PC-9 (cell line): ENCODE measurements at regions not wholly inside any gene's neighbourhood (a gene's known extent, or its start where the extent isn't known, plus 50 kb on each side); places are given as distances from the start of the nearest gene placed in this dataset.

Experiments
- BruUV-seq: library from RNA; stranded (reverse); fragments of 400-500 nt; replicated peaks from 2 replicates; lab custom pipeline; 2021; lab: Mats Ljungman, UMichigan
- CTCF ChIA-PET: fragments of 300-600 bp; sonication (Branson Sonifier 250); formaldehyde crosslinking; loops from one replicate; lab custom pipeline; 2022; ENCODE audit warnings: antibody characterized with exemption; lab: Charles Lee
- POLR2A ChIA-PET: fragments of 300-600 bp; sonication (Branson Sonifier 250); formaldehyde crosslinking; loops from one replicate; lab custom pipeline; 2022; ENCODE audit warnings: antibody characterized with exemption; ENCODE audit not compliant: unreplicated experiment; lab: Charles Lee
- DNase-seq, 2 experiments: peaks; one replicate each; pipeline versions ENCODE4 v3.0.0 to v3.0.0-alpha.2; 2015 to 2022; ENCODE audit warnings: mixed read lengths in 1 of 2
- H2AFZ ChIP-seq: fragments of 200-600 bp; sonication (generic); 2 replicates; pipeline ENCODE4 v1.8.1; 2017; ENCODE audit warnings: antibody characterized with exemption
- H3F3A ChIP-seq: fragments of 200-600 bp; sonication (generic); 2 replicates; pipeline ENCODE4 v1.8.1; 2017; ENCODE audit warnings: antibody characterized with exemption, mild to moderate bottlenecking, low read depth; ENCODE audit not compliant: insufficient read depth
- H3K27ac ChIP-seq: fragments of 200-600 bp; sonication (generic); 2 replicates; pipeline ENCODE4 v1.6.1; 2016; ENCODE audit warnings: mixed run types
- H3K27me3 ChIP-seq: fragments of 200-600 bp; sonication (generic); 2 replicates; pipeline ENCODE4 v1.6.1; 2016; ENCODE audit warnings: low read depth, mixed run types; ENCODE audit not compliant: insufficient read depth
- H3K36me3 ChIP-seq: fragments of 200-600 bp; sonication (generic); 2 replicates; pipeline ENCODE4 v1.6.1; 2016; ENCODE audit warnings: low read depth, mixed run types
- H3K4me1 ChIP-seq: fragments of 200-600 bp; sonication (generic); replicated peaks from 2 replicates; pipeline ENCODE4 v1.6.1; 2016; ENCODE audit warnings: mixed run types; ENCODE audit not compliant: insufficient read depth
- H3K4me2 ChIP-seq: fragments of 200-600 bp; sonication (generic); 2 replicates; pipeline ENCODE4 v1.6.1; 2017; ENCODE audit warnings: mixed run types
- H3K4me3 ChIP-seq: fragments of 200-600 bp; sonication (generic); 2 replicates; pipeline ENCODE4 v1.6.1; 2016; ENCODE audit warnings: mixed run types
- H3K79me2 ChIP-seq: fragments of 200-600 bp; sonication (generic); 2 replicates; pipeline ENCODE4 v1.6.1; 2017; ENCODE audit warnings: low read depth, mixed run types
- H3K9me2 ChIP-seq: fragments of 200-600 bp; sonication (generic); 2 replicates; pipeline ENCODE4 v1.8.1; 2017; ENCODE audit warnings: mild to moderate bottlenecking; ENCODE audit not compliant: insufficient read depth
- H3K9me3 ChIP-seq: fragments of 200-600 bp; sonication (generic); 2 replicates; pipeline ENCODE4 v1.8.1; 2016; ENCODE audit warnings: low read depth; ENCODE audit not compliant: insufficient read depth
- H4K20me1 ChIP-seq: fragments of 200-600 bp; sonication (generic); 2 replicates; pipeline ENCODE4 v1.8.1; 2017; ENCODE audit not compliant: insufficient read depth
- EZH2 ChIP-seq: fragments of 200-600 bp; sonication (generic); IDR thresholded peaks from 2 replicates; pipeline ENCODE4 v1.8.0; 2017; ENCODE audit warnings: antibody characterized with exemption, low read depth
- intact Hi-C: fragments of 100-400 bp; cut with micrococcal nuclease; formaldehyde crosslinking; loops from one replicate; pipeline ENCODE4 v1.10.0; 2022; ENCODE audit not compliant: unreplicated experiment
- TF ChIP-seq, protein P1 (sequence below): fragments of 200-600 bp; sonication (generic); conservative IDR thresholded peaks from 2 replicates; pipeline ENCODE4 v1.6.1; 2017; ENCODE audit warnings: mixed run types, antibody characterized with exemption, mild to moderate bottlenecking, moderate library complexity

DNA sequence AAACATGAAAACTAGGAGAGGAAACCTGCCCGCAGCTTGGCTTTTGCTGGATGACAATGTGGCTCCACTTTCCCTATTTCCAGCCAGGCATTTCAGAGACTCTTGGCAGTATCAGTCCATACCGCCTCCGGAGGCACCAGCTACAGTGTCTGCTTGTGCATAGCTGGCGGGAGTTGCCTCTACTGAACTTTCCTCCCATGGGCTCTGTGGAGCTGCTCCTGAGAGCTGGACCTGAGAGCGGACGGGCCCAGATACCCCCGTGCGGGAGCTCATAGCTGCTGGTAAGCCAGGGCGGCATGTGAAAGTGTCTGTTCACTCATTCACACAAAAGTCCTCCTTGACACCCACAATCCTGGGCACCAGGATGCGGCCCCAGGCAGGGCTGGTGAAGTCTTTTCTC is 130.3 kb upstream of the PMEPA1 start:
- Histone ChIP-seq H3K4me1 (no peaks in the 10 kb centered on the region), H3F3A (no peaks in the 10 kb centered on the region), H3K27ac (no peak overlapping the region), H2AFZ (no peak overlapping the region), H4K20me1 (no peaks in the 10 kb centered on the region), H3K4me2 (no peak overlapping the region), H3K9me3 (no peaks in the 10 kb centered on the region), H3K36me3 (no peaks in the 10 kb centered on the region), H3K79me2 (no peaks in the 10 kb centered on the region), H3K4me3 (no peak overlapping the region), H3K27me3 (no peaks in the 10 kb centered on the region), H3K9me2 (no peaks in the 10 kb centered on the region)
- ChIA-PET POLR2A (interaction anchor here (0.7 kb wide), 2 partner anchors 48 to 179 kb away, joined by 3 read pairs; no protein-coding TSS in a partner anchor), CTCF (no interaction called here)
- no TSS peak for BruUV-seq
- TF ChIP-seq, protein P1, sequence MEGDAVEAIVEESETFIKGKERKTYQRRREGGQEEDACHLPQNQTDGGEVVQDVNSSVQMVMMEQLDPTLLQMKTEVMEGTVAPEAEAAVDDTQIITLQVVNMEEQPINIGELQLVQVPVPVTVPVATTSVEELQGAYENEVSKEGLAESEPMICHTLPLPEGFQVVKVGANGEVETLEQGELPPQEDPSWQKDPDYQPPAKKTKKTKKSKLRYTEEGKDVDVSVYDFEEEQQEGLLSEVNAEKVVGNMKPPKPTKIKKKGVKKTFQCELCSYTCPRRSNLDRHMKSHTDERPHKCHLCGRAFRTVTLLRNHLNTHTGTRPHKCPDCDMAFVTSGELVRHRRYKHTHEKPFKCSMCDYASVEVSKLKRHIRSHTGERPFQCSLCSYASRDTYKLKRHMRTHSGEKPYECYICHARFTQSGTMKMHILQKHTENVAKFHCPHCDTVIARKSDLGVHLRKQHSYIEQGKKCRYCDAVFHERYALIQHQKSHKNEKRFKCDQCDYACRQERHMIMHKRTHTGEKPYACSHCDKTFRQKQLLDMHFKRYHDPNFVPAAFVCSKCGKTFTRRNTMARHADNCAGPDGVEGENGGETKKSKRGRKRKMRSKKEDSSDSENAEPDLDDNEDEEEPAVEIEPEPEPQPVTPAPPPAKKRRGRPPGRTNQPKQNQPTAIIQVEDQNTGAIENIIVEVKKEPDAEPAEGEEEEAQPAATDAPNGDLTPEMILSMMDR, result no peak
- TF ChIP-seq EZH2, result no peak
- DNase-seq, result no peak
- intact Hi-C loops, result no loop called here

DNA sequence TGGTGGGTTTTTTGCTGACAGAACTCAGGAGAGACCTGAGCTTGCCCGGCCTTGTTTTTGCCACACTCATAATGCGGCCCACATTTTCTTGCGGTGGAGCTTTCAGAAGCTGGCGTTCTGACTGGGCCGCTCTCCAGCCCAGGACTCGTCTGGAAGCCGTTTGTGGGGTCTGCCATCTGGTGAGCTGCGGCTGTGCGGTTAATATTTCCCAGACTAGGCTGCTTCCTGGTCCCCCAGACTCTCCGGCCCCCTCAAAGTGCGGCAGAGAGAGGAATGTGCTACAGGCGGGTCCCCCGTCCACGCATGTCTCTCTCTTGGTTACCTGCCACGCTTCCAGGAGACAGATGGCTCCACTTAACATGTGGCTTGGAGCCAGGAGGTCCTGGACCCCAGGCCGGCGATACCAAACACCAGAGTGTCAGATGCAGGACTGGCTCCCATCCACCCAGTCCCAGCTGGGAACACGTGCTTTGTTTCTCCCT is 128.9 kb upstream of the PMEPA1 start:
- H3K4me1 ChIP-seq, result no peaks in the 10 kb centered on the region
- no peak for DNase-seq
- H3K36me3 ChIP-seq, result no peaks in the 10 kb centered on the region
- no peak overlapping the region for H2AFZ ChIP-seq
- H3K27me3 ChIP-seq, result no peaks in the 10 kb centered on the region
- intact Hi-C loops, result no loop called here
- ChIA-PET CTCF (no interaction called here), POLR2A (no interaction called here)
- H3K4me3 ChIP-seq, result no peak overlapping the region
- H3F3A ChIP-seq, result no peaks in the 10 kb centered on the region
- no peaks in the 10 kb centered on the region for H4K20me1 ChIP-seq
- H3K79me2 ChIP-seq, result no peaks in the 10 kb centered on the region
- no TSS peak for BruUV-seq
- TF ChIP-seq EZH2, result no peak
- H3K27ac ChIP-seq, result no peak overlapping the region
- H3K9me3 ChIP-seq, result no peaks in the 10 kb centered on the region
- no peaks in the 10 kb centered on the region for H3K9me2 ChIP-seq
- H3K4me2 ChIP-seq, result no peak overlapping the region

DNA sequence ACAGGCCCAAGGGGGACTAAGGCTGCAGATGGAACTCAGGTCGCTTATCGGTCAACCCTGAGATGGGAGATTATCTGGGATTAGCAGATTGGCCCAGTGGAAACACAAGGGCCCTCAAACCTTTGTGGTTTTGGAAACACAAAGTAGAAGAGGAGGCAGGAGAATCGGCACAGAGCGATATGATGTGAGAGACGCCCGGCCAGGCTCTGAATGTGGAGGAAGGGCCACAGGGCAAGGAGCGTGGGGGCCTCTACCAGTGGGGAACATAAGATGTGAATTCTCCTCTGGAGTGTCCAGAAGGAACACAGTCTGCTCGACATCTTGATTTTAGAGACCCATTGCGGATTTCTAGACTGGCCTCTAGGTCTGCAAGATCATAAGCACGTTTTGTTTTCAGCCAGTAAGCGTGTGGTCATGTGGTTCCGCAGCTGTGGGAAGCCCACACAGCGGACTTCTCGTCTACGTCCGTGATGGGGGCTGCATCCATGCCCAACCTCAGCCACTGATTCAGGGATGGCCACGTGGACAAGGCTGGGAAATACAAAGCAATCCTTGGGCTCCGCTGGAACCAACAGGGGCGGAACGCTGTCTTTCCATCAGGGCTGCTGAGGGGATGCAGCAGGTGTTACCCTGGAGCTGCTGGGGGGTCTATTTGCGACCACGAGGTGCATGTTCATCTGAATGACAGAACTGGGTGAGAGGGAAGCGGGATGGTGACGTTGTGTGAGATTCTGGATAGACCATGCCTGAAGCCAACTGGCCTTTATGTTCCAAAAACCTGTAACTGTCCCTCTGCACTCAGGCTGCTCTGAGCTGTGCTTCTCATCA is 127.6 kb upstream of the PMEPA1 start:
- Histone ChIP-seq H3K4me2 (no peak overlapping the region), H3F3A (no peaks in the 10 kb centered on the region), H3K36me3 (no peaks in the 10 kb centered on the region), H3K4me1 (no peaks in the 10 kb centered on the region), H3K27ac (no peak overlapping the region), H3K79me2 (no peaks in the 10 kb centered on the region), H3K27me3 (no peaks in the 10 kb centered on the region), H4K20me1 (no peaks in the 10 kb centered on the region), H3K9me3 (no peaks in the 10 kb centered on the region), H3K9me2 (no peaks in the 10 kb centered on the region), H2AFZ (no peak overlapping the region), H3K4me3 (no peak overlapping the region)
- intact Hi-C loops, result no loop called here
- POLR2A ChIA-PET, result no interaction called here
- DNase-seq, result no peak
- CTCF ChIA-PET, result no interaction called here
- TF ChIP-seq EZH2, result no peak
- TF ChIP-seq, protein P1, result no peak
- BruUV-seq, result no TSS peak
